ENCODE measurements at regions not wholly inside any gene's neighbourhood (a gene's known extent, or its start where the extent isn't known, plus 50 kb on each side); places are given as distances from the start of the nearest gene placed in this dataset.

DNA sequence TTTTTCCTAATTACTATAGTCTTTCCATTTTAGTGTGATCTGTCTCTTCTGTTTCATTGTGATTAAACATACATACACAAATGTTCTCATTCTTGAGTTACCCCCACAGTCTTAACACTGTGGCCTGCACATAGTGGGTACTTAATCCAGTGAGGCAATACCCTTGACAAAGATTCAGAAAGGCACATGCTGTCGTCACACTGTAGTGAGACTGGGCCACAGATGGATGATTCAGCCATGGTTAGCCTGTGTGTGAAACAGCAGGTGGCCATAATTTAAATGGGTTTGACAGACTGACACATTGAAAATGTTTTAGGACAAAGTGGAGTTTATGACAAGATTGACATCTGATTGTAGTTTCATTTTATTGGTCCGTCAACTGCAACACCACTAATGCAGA is 313.1 kb downstream of the C11orf87 start:
- no peaks in the 10 kb centered on the region for H3K36me3 Mint-ChIP-seq (ENCODE audit: insufficient read depth)
- no peak overlapping the region for H3K4me3 Mint-ChIP-seq (ENCODE audit: low read depth)
- no peaks in the 10 kb centered on the region for H3K27me3 Mint-ChIP-seq
- TF ChIP-seq, protein P1, sequence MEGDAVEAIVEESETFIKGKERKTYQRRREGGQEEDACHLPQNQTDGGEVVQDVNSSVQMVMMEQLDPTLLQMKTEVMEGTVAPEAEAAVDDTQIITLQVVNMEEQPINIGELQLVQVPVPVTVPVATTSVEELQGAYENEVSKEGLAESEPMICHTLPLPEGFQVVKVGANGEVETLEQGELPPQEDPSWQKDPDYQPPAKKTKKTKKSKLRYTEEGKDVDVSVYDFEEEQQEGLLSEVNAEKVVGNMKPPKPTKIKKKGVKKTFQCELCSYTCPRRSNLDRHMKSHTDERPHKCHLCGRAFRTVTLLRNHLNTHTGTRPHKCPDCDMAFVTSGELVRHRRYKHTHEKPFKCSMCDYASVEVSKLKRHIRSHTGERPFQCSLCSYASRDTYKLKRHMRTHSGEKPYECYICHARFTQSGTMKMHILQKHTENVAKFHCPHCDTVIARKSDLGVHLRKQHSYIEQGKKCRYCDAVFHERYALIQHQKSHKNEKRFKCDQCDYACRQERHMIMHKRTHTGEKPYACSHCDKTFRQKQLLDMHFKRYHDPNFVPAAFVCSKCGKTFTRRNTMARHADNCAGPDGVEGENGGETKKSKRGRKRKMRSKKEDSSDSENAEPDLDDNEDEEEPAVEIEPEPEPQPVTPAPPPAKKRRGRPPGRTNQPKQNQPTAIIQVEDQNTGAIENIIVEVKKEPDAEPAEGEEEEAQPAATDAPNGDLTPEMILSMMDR (IDR thresholded peaks at IDR 0.05; ENCODE audit: unreplicated experiment), result no peak
- H3K4me1 Mint-ChIP-seq (ENCODE audit: low read depth), result peaks cover 1% of the 10 kb centered on the region
- DNase-seq (ENCODE audit: low spot score, unreplicated experiment), result no peak
- H3K27ac Mint-ChIP-seq, result no peak overlapping the region
- H3K9me3 Mint-ChIP-seq (ENCODE audit: low read depth), result peaks cover 4% of the 10 kb centered on the region

DNA sequence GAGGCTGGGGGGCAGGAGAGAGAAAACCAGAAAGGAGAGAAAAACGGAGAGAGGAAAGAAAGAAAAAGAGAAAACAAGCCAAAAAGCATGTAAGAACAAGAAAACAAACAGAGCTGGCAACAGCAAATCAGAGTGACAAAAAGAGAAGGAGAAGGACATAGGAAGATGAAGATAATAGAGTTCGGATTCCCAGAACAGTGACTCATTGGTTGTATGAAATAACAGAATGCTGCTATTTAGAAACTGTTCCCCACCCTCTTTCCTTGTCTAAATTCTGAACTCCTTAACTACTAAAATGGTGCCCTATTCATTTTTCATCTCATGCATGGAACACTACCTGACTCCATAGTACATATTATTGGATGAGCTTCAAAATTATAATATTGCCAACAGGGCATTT is 317.4 kb downstream of the C11orf87 start:
- TF ChIP-seq, protein P1 (IDR thresholded peaks at IDR 0.05; ENCODE audit: unreplicated experiment), result no peak
- Mint-ChIP-seq H3K36me3 (ENCODE audit: insufficient read depth) (no peaks in the 10 kb centered on the region), H3K4me1 (ENCODE audit: low read depth) (no peaks in the 10 kb centered on the region), H3K27ac (no peak overlapping the region), H3K4me3 (ENCODE audit: low read depth) (no peak overlapping the region), H3K27me3 (no peaks in the 10 kb centered on the region), H3K9me3 (ENCODE audit: low read depth) (peaks cover 4% of the 10 kb centered on the region)
- DNase-seq (ENCODE audit: low spot score, unreplicated experiment), result no peak

DNA sequence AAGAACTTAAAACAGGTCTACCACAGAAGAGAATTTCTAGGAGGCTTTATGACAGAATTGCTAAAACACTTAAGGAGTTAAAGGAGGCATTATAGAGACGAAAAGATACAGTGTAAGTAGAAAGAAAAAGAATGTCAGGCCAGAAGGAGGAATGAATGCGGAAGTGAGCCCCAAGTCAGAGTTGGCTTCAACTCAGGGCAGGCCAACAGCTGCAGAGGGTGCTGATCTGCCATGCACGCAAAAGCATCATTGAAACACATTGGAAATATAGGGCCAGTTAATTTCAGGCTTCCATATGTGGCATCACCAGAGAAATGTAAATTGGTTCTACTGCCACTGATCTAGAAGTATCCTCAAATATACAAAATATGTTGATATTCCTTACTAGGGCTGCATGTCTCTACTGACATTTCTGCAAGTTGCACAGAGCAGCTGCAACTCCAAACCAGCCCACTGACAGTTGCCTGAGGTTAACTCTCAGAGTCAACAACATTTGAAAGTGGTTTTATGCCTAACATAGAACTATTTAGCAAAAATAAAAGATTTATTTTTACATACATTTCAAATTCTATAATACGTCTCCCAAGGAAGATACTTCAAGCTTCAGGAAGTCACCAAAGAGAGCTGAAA is 324.1 kb downstream of the C11orf87 start:
- Mint-ChIP-seq H3K4me3 (ENCODE audit: low read depth) (no peak overlapping the region), H3K36me3 (ENCODE audit: insufficient read depth) (no peaks in the 10 kb centered on the region), H3K27ac (no peak overlapping the region), H3K9me3 (ENCODE audit: low read depth) (no peaks in the 10 kb centered on the region), H3K27me3 (peaks cover 8% of the 10 kb centered on the region), H3K4me1 (ENCODE audit: low read depth) (no peaks in the 10 kb centered on the region)
- TF ChIP-seq, protein P1 (IDR thresholded peaks at IDR 0.05; ENCODE audit: unreplicated experiment), result no peak
- no peak for DNase-seq (ENCODE audit: low spot score, unreplicated experiment)

DNA sequence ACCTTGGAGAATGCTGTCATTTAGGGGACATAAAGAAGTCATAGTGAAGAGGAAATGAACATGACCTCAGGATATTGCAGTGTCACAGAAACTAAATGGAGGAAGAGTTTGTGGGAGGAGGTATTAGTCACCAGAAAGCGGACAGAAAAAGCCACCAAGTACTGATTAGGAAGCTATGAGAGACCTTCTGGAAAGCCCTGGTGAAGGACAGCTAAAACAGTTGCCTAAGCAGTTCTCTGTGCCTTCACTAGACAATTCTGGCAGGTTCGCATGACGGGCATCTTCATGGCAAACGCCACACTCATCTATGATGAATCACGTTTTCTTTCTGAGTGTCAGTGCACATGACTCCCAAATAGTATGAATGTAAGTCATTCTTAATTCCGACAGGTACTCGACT is 325.8 kb downstream of the C11orf87 start:
- Mint-ChIP-seq H3K4me1 (ENCODE audit: low read depth) (no peaks in the 10 kb centered on the region), H3K4me3 (ENCODE audit: low read depth) (no peak overlapping the region), H3K27ac (no peak overlapping the region)

DNA sequence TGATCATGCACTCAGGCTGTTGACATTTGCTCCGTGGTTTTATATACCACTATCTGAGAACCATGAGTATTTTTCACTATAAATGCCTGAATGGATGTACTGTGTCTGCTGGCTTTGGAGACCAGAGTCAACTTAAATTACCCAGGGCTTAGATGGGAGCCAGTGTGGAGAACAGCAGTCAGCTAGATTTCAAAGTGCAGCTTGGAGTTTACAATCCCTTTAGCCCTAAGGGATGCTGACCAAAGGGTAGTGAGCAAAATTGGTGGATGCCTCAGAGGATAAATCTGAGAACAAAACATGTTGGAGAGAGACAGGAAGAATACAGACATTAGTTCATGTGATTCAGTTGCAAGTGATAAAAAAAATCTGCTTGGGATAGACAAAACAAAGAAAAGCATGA is 327.5 kb downstream of the C11orf87 start:
- Mint-ChIP-seq H3K9me3 (ENCODE audit: low read depth) (no peaks in the 10 kb centered on the region), H3K27me3 (peaks cover 8% of the 10 kb centered on the region), H3K4me3 (ENCODE audit: low read depth) (no peak overlapping the region), H3K36me3 (ENCODE audit: insufficient read depth) (no peaks in the 10 kb centered on the region), H3K4me1 (ENCODE audit: low read depth) (no peaks in the 10 kb centered on the region), H3K27ac (no peak overlapping the region)
- TF ChIP-seq, protein P1 (IDR thresholded peaks at IDR 0.05; ENCODE audit: unreplicated experiment), result no peak
- DNase-seq (ENCODE audit: low spot score, unreplicated experiment), result no peak

More for the DNA sequence above, 325.8 kb downstream of the C11orf87 start:
- TF ChIP-seq, protein P1 (IDR thresholded peaks at IDR 0.05; ENCODE audit: unreplicated experiment), result no peak
- no peaks in the 10 kb centered on the region for H3K36me3 Mint-ChIP-seq (ENCODE audit: insufficient read depth)
- peaks cover 8% of the 10 kb centered on the region for H3K27me3 Mint-ChIP-seq
- no peaks in the 10 kb centered on the region for H3K9me3 Mint-ChIP-seq (ENCODE audit: low read depth)
- no peak for DNase-seq (ENCODE audit: low spot score, unreplicated experiment)
